Astrocyte (in vitro differentiated cells and primary cell): ENCODE measurements at regions not wholly inside any gene's neighbourhood (a gene's known extent, or its start where the extent isn't known, plus 50 kb on each side); places are given as distances from the start of the nearest gene placed in this dataset.

Experiments used
- DNase-seq: peaks from one replicate; pipeline ENCODE4 v3.0.0-alpha.2; 2010; ENCODE audit warnings: low read depth
- FAIRE-seq: peaks from 2 replicates; lab custom pipeline; 2011; peaks lifted over from hg19 to GRCh38; lab: Jason Lieb, UNC
- H2AFZ ChIP-seq: 2 replicates; pipeline ENCODE4 v1.6.0; 2012; ENCODE audit warnings: low read depth, low read length, inconsistent platforms
- H3K27ac ChIP-seq: 2 replicates; pipeline ENCODE4 v1.5.1; 2011; ENCODE audit warnings: low read depth, low read length, inconsistent platforms
- H3K27me3 ChIP-seq: 2 replicates; pipeline ENCODE4 v1.6.0; 2011; ENCODE audit warnings: low read length, inconsistent platforms; ENCODE audit not compliant: insufficient read depth
- H3K36me3 ChIP-seq: 2 replicates; pipeline ENCODE4 v1.5.1; 2011; ENCODE audit warnings: low read length, inconsistent platforms; ENCODE audit not compliant: insufficient read depth
- H3K4me1 ChIP-seq: 2 replicates; pipeline ENCODE4 v1.5.1; 2011; ENCODE audit warnings: low read length, inconsistent platforms; ENCODE audit not compliant: insufficient read depth
- H3K4me2 ChIP-seq: 2 replicates; pipeline ENCODE4 v1.6.0; 2012; ENCODE audit warnings: low read length, inconsistent platforms
- H3K4me3 ChIP-seq: 2 replicates; pipeline ENCODE4 v1.5.1; 2011; ENCODE audit warnings: low read depth, mild to moderate bottlenecking, low read length, inconsistent platforms; ENCODE audit not compliant: insufficient read depth
- H3K79me2 ChIP-seq: 2 replicates; pipeline ENCODE4 v1.6.0; 2012; ENCODE audit warnings: mild to moderate bottlenecking, low read length, inconsistent platforms; ENCODE audit not compliant: insufficient read depth
- H3K9ac ChIP-seq: 2 replicates; pipeline ENCODE4 v1.6.0; 2012; ENCODE audit warnings: mild to moderate bottlenecking, low read length, inconsistent platforms
- H3K9me3 ChIP-seq: 2 replicates; pipeline ENCODE4 v1.5.1; 2012; ENCODE audit warnings: low read depth, mild to moderate bottlenecking, low read length, inconsistent platforms; ENCODE audit not compliant: insufficient read depth
- H4K20me1 ChIP-seq: 2 replicates; pipeline ENCODE4 v1.6.0; 2012; ENCODE audit warnings: low read length, inconsistent platforms; ENCODE audit not compliant: insufficient read depth
- H3K27ac Mint-ChIP-seq: one replicate; pipeline ENCODE4 v1.8.0; 2021; ENCODE audit warnings: mild to moderate bottlenecking, mixed read lengths; ENCODE audit not compliant: unreplicated experiment
- H3K27me3 Mint-ChIP-seq: one replicate; pipeline ENCODE4 v1.8.0; 2021; ENCODE audit warnings: low read depth, mixed read lengths; ENCODE audit not compliant: unreplicated experiment
- H3K36me3 Mint-ChIP-seq: one replicate; pipeline ENCODE4 v1.8.0; 2021; ENCODE audit warnings: low read depth, mixed read lengths; ENCODE audit not compliant: unreplicated experiment
- H3K4me1 Mint-ChIP-seq: one replicate; pipeline ENCODE4 v1.8.0; 2021; ENCODE audit warnings: low read depth, mixed read lengths; ENCODE audit not compliant: unreplicated experiment
- H3K4me3 Mint-ChIP-seq: one replicate; pipeline ENCODE4 v1.8.0; 2021; ENCODE audit warnings: mild to moderate bottlenecking, moderate library complexity, mixed read lengths; ENCODE audit not compliant: unreplicated experiment
- H3K9me3 Mint-ChIP-seq: one replicate; pipeline ENCODE4 v1.8.0; 2021; ENCODE audit warnings: mild to moderate bottlenecking, mixed read lengths; ENCODE audit not compliant: unreplicated experiment
- CTCF ChIP-seq: IDR thresholded peaks from 2 replicates; pipeline ENCODE4 v1.5.1; 2011; ENCODE audit warnings: low read depth, mild to moderate bottlenecking, inconsistent platforms, low read length, moderate library complexity; ENCODE audit not compliant: insufficient read depth
- EZH2 ChIP-seq: IDR thresholded peaks from 2 replicates; pipeline ENCODE4 v1.6.1; 2012; ENCODE audit warnings: mild to moderate bottlenecking, low read length, inconsistent platforms; ENCODE audit not compliant: insufficient read depth

- H4K20me1 ChIP-seq: no peaks in the 10 kb centered on the region
- no peaks in the 10 kb centered on the region for H3K36me3 Mint-ChIP-seq
- H3K9ac ChIP-seq: no peak overlapping the region
- TF ChIP-seq CTCF: no peak
- no peak for TF ChIP-seq EZH2
- H3K36me3 ChIP-seq: no peaks in the 10 kb centered on the region
- no peak overlapping the region for H3K4me3 ChIP-seq
- H2AFZ ChIP-seq: no peak overlapping the region
- no peaks in the 10 kb centered on the region for H3K4me1 Mint-ChIP-seq
- H3K9me3 ChIP-seq: no peaks in the 10 kb centered on the region
- H3K27ac Mint-ChIP-seq: no peak overlapping the region
- no peak overlapping the region for H3K4me3 Mint-ChIP-seq
- no peaks in the 10 kb centered on the region for H3K27me3 ChIP-seq
- H3K4me2 ChIP-seq: no peak overlapping the region
- H3K27ac ChIP-seq: no peak overlapping the region
- no peaks in the 10 kb centered on the region for H3K9me3 Mint-ChIP-seq
- no peak for DNase-seq
- H3K4me1 ChIP-seq: no peaks in the 10 kb centered on the region
- no peak for FAIRE-seq
- H3K27me3 Mint-ChIP-seq: peaks cover 4% of the 10 kb centered on the region
- no peaks in the 10 kb centered on the region for H3K79me2 ChIP-seq
Measured at GRCh38 chr12:38465020-38465419, 148.4 kb downstream of the ALG10B start.

- H3K9me3 Mint-ChIP-seq: peaks cover 2% of the 10 kb centered on the region
- H3K27ac Mint-ChIP-seq: no peak overlapping the region
- Histone ChIP-seq H3K4me1 (no peaks in the 10 kb centered on the region), H4K20me1 (no peaks in the 10 kb centered on the region), H2AFZ (no peak overlapping the region), H3K9me3 (no peaks in the 10 kb centered on the region), H3K4me2 (no peak overlapping the region), H3K36me3 (no peaks in the 10 kb centered on the region), H3K9ac (no peak overlapping the region), H3K27me3 (no peaks in the 10 kb centered on the region), H3K27ac (no peak overlapping the region), H3K4me3 (no peak overlapping the region), H3K79me2 (no peaks in the 10 kb centered on the region)
- FAIRE-seq (no peak), DNase-seq (no peak)
- peaks cover 4% of the 10 kb centered on the region for H3K27me3 Mint-ChIP-seq
- no peaks in the 10 kb centered on the region for H3K4me1 Mint-ChIP-seq
- TF ChIP-seq EZH2: no peak
- no peak overlapping the region for H3K4me3 Mint-ChIP-seq
- no peaks in the 10 kb centered on the region for H3K36me3 Mint-ChIP-seq
Measured at GRCh38 chr12:38469715-38470114, 153.1 kb downstream of the ALG10B start.

- DNase-seq (no peak), FAIRE-seq (no peak)
- Histone ChIP-seq H3K27me3 (no peaks in the 10 kb centered on the region), H3K27ac (no peak overlapping the region), H3K36me3 (no peaks in the 10 kb centered on the region), H3K4me3 (no peak overlapping the region), H3K79me2 (no peaks in the 10 kb centered on the region), H3K9ac (no peak overlapping the region), H3K4me1 (no peaks in the 10 kb centered on the region), H2AFZ (no peak overlapping the region), H3K9me3 (no peaks in the 10 kb centered on the region), H3K4me2 (no peak overlapping the region), H4K20me1 (no peaks in the 10 kb centered on the region)
- Mint-ChIP-seq H3K9me3 (peaks cover 1% of the 10 kb centered on the region), H3K27me3 (no peaks in the 10 kb centered on the region), H3K4me1 (no peaks in the 10 kb centered on the region), H3K36me3 (no peaks in the 10 kb centered on the region), H3K4me3 (no peak overlapping the region), H3K27ac (no peak overlapping the region)
- TF ChIP-seq CTCF (no peak), EZH2 (no peak)
Measured at GRCh38 chr12:38477340-38478090, 160.9 kb downstream of the ALG10B start.
